ENCODE measurements at regions not wholly inside any gene's neighbourhood (a gene's known extent, or its start where the extent isn't known, plus 50 kb on each side); places are given as distances from the start of the nearest gene placed in this dataset.
"Not testable (repeated sequence)": the region's sequence is repeated elsewhere in the genome, so short reads cannot be mapped to it uniquely, and the experiment has no call there.

DNA sequence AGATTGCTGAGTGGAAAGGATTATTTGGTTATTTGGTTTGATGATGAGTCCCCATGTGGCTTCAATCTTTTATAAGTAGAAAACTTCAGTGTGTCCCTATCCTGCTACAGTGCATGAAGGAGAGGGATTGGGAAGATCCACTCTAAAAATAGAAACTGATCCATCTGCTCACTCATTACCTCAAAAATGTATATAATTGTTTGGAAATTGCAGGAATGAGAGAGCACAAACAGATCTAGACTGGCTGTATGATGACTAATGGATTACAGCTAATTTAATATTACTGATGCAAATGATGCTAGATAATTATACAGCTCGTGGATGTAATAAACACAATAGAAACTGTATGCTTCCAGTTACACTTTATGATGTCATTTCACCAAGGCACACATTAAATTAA lies 625.3 kb upstream of the PRR20A start:
- ATAC-seq (ENCODE audit: low FRiP score in 2 of 2): no peak
- DNase-seq: no peak
- TF ChIP-seq EP300 (IDR thresholded peaks at IDR 0.05): no peak
- no peak for TF ChIP-seq POLR2A (IDR thresholded peaks at IDR 0.05)
- TF ChIP-seq, protein P1, sequence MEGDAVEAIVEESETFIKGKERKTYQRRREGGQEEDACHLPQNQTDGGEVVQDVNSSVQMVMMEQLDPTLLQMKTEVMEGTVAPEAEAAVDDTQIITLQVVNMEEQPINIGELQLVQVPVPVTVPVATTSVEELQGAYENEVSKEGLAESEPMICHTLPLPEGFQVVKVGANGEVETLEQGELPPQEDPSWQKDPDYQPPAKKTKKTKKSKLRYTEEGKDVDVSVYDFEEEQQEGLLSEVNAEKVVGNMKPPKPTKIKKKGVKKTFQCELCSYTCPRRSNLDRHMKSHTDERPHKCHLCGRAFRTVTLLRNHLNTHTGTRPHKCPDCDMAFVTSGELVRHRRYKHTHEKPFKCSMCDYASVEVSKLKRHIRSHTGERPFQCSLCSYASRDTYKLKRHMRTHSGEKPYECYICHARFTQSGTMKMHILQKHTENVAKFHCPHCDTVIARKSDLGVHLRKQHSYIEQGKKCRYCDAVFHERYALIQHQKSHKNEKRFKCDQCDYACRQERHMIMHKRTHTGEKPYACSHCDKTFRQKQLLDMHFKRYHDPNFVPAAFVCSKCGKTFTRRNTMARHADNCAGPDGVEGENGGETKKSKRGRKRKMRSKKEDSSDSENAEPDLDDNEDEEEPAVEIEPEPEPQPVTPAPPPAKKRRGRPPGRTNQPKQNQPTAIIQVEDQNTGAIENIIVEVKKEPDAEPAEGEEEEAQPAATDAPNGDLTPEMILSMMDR (IDR thresholded peaks at IDR 0.05): no peak
- no peak for TF ChIP-seq POLR2AphosphoS5 (IDR thresholded peaks at IDR 0.05)
- Histone ChIP-seq H3K9me3 (no peaks in the 10 kb centered on the region), H3K27me3 (no peaks in the 10 kb centered on the region), H3K4me1 (no peaks in the 10 kb centered on the region), H3K27ac (no peak overlapping the region), H3K4me3 (no peak overlapping the region), H3K36me3 (no peaks in the 10 kb centered on the region)
- 63 to 80% methylated on average over 1 of the region's 1 CpG for WGBS, 2 donors

DNA sequence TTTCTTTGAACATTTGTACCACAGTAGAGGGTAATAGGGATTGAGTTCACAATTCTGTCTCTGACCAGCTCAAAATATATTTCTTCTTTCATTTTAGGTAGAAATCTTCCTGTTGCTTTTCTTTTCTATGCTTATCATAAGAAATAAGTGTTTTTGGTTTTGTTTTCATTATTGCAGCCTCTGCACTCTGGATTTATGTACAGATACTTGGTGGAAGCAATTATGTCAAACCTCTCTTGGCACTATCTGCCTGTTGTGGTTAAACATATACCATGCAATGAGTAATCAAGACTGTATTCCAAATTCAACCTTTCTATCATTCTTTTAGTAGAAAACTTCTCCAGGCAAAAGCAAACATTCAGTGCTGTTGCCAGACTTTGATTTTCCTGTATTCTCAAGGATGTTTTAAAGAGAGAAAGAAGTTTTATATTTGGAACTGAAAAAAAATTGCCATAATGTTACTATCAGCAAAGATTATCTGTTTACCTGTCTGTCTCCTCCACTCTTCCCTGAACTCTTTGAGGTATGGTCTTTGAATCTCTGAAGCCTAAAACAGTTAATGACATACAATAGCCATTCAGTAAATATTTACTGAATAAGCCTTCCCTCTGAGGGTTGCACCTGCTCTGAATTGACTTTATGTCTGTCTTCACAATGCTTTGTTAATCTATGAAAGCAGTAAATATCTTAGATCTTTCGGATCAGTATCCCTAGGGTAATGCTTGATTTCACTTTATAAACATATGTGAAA lies 612.5 kb upstream of the PRR20A start:
- Histone ChIP-seq H3K4me1 (no peaks in the 10 kb centered on the region), H3K27me3 (no peaks in the 10 kb centered on the region), H3K27ac (no peak overlapping the region), H3K36me3 (no peaks in the 10 kb centered on the region), H3K4me3 (no peak overlapping the region), H3K9me3 (no peaks in the 10 kb centered on the region)
- TF ChIP-seq, protein P1 (IDR thresholded peaks at IDR 0.05): no peak
- TF ChIP-seq EP300 (IDR thresholded peaks at IDR 0.05): no peak
- 16 to 20% methylated on average over 1 of the region's 1 CpG for WGBS, 2 donors
- no peak for DNase-seq
- ATAC-seq (ENCODE audit: low FRiP score in 2 of 2): no peak

DNA sequence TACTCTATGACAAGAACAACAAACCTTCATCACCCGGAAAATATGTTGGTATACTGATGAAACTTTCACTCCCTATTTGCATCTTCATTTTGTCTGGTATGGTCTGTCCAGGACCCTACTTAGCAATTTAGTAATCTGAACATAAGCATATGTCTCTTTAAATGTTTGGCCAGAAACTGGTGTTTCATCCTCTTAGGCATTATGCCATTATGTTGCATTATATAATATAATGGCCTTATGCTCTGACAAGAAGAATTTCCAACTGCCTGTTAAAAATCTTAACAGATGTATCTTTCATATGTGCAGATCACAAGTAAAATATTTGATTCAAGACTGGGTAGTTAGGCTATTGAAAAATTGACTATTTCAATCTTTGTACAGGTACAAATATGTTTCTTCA lies 610.6 kb upstream of the PRR20A start:
- no peaks in the 10 kb centered on the region for H3K36me3 ChIP-seq
- no peak for ATAC-seq (ENCODE audit: low FRiP score in 2 of 2)
- WGBS, 2 donors: 94 to 95% methylated on average over 1 of the region's 1 CpG
- no peak for DNase-seq
- H3K4me3 ChIP-seq: no peak overlapping the region
- H3K9me3 ChIP-seq: no peaks in the 10 kb centered on the region
- TF ChIP-seq, protein P1 (IDR thresholded peaks at IDR 0.05): no peak
- TF ChIP-seq POLR2A (IDR thresholded peaks at IDR 0.05): no peak
- TF ChIP-seq EP300 (IDR thresholded peaks at IDR 0.05): no peak
- no peak for TF ChIP-seq POLR2AphosphoS5 (IDR thresholded peaks at IDR 0.05)
- no peak overlapping the region for H3K27ac ChIP-seq
- no peaks in the 10 kb centered on the region for H3K27me3 ChIP-seq
- H3K4me1 ChIP-seq: no peaks in the 10 kb centered on the region

DNA sequence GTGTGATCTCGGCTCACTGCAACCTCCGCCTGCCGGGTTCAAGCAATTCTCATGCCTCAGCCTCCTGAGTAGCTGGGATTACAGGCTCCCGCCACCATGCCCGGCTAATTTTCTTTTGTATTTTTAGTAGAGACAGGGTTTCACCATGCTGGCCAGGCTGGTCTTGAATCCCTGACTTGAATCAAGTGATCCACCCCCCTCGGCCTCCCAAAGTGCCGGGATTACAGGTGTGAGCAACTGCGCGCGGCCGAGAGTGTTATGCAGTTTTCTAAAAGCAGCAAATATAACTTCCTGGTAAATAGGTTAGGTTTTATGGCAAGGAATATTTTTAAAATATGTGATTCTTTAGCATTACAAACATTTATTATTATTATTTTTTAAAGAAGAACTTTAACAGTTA lies 592.8 kb upstream of the PRR20A start:
- not testable (repeated sequence) for H3K27ac ChIP-seq

DNA sequence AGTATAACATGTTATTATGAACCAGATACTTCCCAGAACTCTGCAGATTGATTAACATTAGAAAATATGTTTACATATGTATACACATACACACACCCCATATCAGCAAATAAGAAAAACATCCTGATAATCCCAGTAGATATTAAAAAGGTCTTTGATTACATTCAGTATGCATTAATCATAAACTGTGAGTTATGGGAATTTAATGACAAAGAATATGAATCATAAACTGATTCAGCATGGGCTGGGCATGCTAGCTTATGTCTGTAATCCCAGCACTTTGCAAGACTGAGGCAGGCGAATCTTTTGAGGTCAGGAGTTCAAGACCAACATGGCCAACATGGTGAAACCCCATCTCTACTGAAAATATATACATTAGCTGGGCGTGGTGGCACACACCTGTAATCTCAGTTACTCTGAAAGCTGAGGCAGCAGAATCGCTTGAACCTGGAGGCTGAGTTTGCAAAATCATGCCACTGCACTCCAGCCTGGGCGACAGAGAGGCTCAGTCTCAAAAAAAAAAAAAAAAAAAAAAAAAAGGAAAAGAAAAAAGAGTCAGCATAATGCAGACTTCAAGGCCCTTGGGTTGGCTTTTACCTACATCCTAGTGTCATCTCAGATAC lies 581.9 kb upstream of the PRR20A start:
- Histone ChIP-seq H3K4me3 (no peak overlapping the region), H3K9me3 (no peaks in the 10 kb centered on the region), H3K27me3 (no peaks in the 10 kb centered on the region), H3K4me1 (no peaks in the 10 kb centered on the region), H3K36me3 (no peaks in the 10 kb centered on the region), H3K27ac (no peak overlapping the region)
- no peak for ATAC-seq (ENCODE audit: low FRiP score in 2 of 2)
- TF ChIP-seq POLR2AphosphoS5 (IDR thresholded peaks at IDR 0.05) (no peak), EP300 (IDR thresholded peaks at IDR 0.05) (no peak), POLR2A (IDR thresholded peaks at IDR 0.05) (no peak)
- TF ChIP-seq, protein P1 (IDR thresholded peaks at IDR 0.05): no peak
- no peak for DNase-seq
- WGBS, 2 donors: 78 to 86% methylated on average over 4 of the region's 4 CpGs

More for the DNA sequence above, 592.8 kb upstream of the PRR20A start:
- not testable (repeated sequence) for ATAC-seq (ENCODE audit: low FRiP score in 2 of 2); H3K4me1 ChIP-seq; H3K27me3 ChIP-seq; H3K4me3 ChIP-seq; DNase-seq; H3K36me3 ChIP-seq; H3K9me3 ChIP-seq
- WGBS, 2 donors: 92 to 95% methylated on average over 11 of the region's 11 CpGs
